ENCODE measurements at regions not wholly inside any gene's neighbourhood (a gene's known extent, or its start where the extent isn't known, plus 50 kb on each side); places are given as distances from the start of the nearest gene placed in this dataset.
"Not testable (repeated sequence)": the region's sequence is repeated elsewhere in the genome, so short reads cannot be mapped to it uniquely, and the experiment has no call there.

- not testable (repeated sequence) for DNase-seq (ENCODE audit: low read depth in 2 of 2)
These were observed 51.3 kb upstream of the DCLK2 start for GRCh38 chr4:150026987-150027386.
